CD14-positive monocyte (primary cell): ENCODE measurements at regions not wholly inside any gene's neighbourhood (a gene's known extent, or its start where the extent isn't known, plus 50 kb on each side); places are given as distances from the start of the nearest gene placed in this dataset.

ENCODE experiments used
- DNase-seq, 3 donors: peaks; one replicate each; pipeline ENCODE4 v3.0.0-alpha.2; 2011 to 2022
- H2AFZ ChIP-seq: 2 replicates; pipeline ENCODE4 v1.6.0; 2012; ENCODE audit warnings: mild to moderate bottlenecking, low read depth, low read length, inconsistent platforms; ENCODE audit not compliant: insufficient read depth, poor library complexity, severe bottlenecking
- H3K27ac ChIP-seq, 2 donors: 1 replicate in 1 of 2; 2 replicates in 1 of 2; pipeline ENCODE4 v1.5.1; 2012 to 2013; ENCODE audit warnings: low read length in 2 of 2, control low read depth in 1 of 2, inconsistent platforms in 1 of 2, low read depth in 1 of 2, mild to moderate bottlenecking in 1 of 2
- H3K27me3 ChIP-seq, 2 donors: one replicate each; pipeline versions ENCODE4 v1.6.0 to v1.6.1; 2011 to 2013; ENCODE audit warnings: low read length in 2 of 2; ENCODE audit not compliant: control insufficient read depth in 2 of 2, insufficient read depth in 2 of 2
- H3K36me3 ChIP-seq, 2 donors: replicated peaks in 1 of 2; 1 replicate in 1 of 2; 2 replicates in 1 of 2; pipeline versions ENCODE4 v1.5.1 to v1.6.1; 2012 to 2013; ENCODE audit warnings: low read length in 2 of 2, control low read depth in 1 of 2, inconsistent platforms in 1 of 2, mild to moderate bottlenecking in 1 of 2; ENCODE audit not compliant: insufficient read depth in 2 of 2, control insufficient read depth in 1 of 2
- H3K4me1 ChIP-seq, 2 donors: 1 replicate in 1 of 2; 2 replicates in 1 of 2; pipeline versions ENCODE4 v1.5.1 to v1.6.1; 2012 to 2013; ENCODE audit warnings: low read length in 2 of 2, control low read depth in 1 of 2, inconsistent platforms in 1 of 2, mild to moderate bottlenecking in 1 of 2, moderate library complexity in 1 of 2; ENCODE audit not compliant: insufficient read depth in 2 of 2, control insufficient read depth in 1 of 2
- H3K4me2 ChIP-seq: replicated peaks from 2 replicates; pipeline ENCODE3; 2012; ENCODE audit warnings: low read length, moderate library complexity, mild to moderate bottlenecking; ENCODE audit not compliant: poor library complexity, severe bottlenecking; ENCODE audit errors: extremely low read depth
- H3K4me3 ChIP-seq, 3 experiments: fragments of 200-600 bp in 1 of 3; sonication (generic) in 1 of 3; replicated peaks in 1 of 3; 1 replicate in 2 of 3; 2 replicates in 1 of 3; pipeline ENCODE4 v1.5.1; 2011 to 2013; ENCODE audit warnings: low read length in 3 of 3, mild to moderate bottlenecking in 3 of 3, control low read depth in 2 of 3, low read depth in 2 of 3, inconsistent platforms in 1 of 3, moderate library complexity in 1 of 3
- H3K79me2 ChIP-seq: 2 replicates; pipeline ENCODE4 v1.6.0; 2012; ENCODE audit warnings: mild to moderate bottlenecking, control low read depth, inconsistent platforms, low read length, moderate library complexity; ENCODE audit not compliant: insufficient read depth
- H3K9ac ChIP-seq: 2 replicates; pipeline ENCODE4 v1.6.0; 2017; ENCODE audit warnings: low read length, mild to moderate bottlenecking; ENCODE audit not compliant: insufficient read depth, poor library complexity, severe bottlenecking
- H3K9me3 ChIP-seq, 2 donors: replicated peaks in 1 of 2; 1 replicate in 1 of 2; 2 replicates in 1 of 2; pipeline versions ENCODE4 v1.5.1 to v1.6.1; 2012 to 2013; ENCODE audit warnings: low read length in 2 of 2, control low read depth in 1 of 2; ENCODE audit not compliant: control insufficient read depth in 1 of 2, insufficient read depth in 1 of 2
- H4K20me1 ChIP-seq: 2 replicates; pipeline ENCODE4 v1.6.0; 2012; ENCODE audit warnings: mild to moderate bottlenecking, low read length, control low read depth, moderate library complexity; ENCODE audit not compliant: insufficient read depth
- H3K27ac Mint-ChIP-seq, 7 donors: one replicate each; pipeline ENCODE4 v1.8.0; 2020; ENCODE audit warnings: mild to moderate bottlenecking in 7 of 7, mixed read lengths in 7 of 7, moderate library complexity in 6 of 7, inconsistent platforms in 2 of 7
- H3K27me3 Mint-ChIP-seq, 3 donors: one replicate each; pipeline ENCODE4 v1.8.0; 2021 to 2022; ENCODE audit warnings: low read depth in 3 of 3, mild to moderate bottlenecking in 3 of 3, mixed read lengths in 3 of 3, moderate library complexity in 3 of 3, inconsistent platforms in 1 of 3
- H3K36me3 Mint-ChIP-seq, 2 donors: one replicate each; pipeline ENCODE4 v1.8.0; 2020; ENCODE audit warnings: mixed read lengths in 2 of 2, inconsistent platforms in 1 of 2, mild to moderate bottlenecking in 1 of 2
- H3K4me1 Mint-ChIP-seq: one replicate; pipeline ENCODE4 v1.8.0; 2020; ENCODE audit warnings: mild to moderate bottlenecking, mixed read lengths
- H3K4me3 Mint-ChIP-seq, 2 donors: one replicate each; pipeline ENCODE4 v1.8.0; 2020; ENCODE audit warnings: mild to moderate bottlenecking in 2 of 2, mixed read lengths in 2 of 2, moderate library complexity in 1 of 2
- H3K9me3 Mint-ChIP-seq, 7 donors: one replicate each; pipeline ENCODE4 v1.8.0; 2020 to 2022; ENCODE audit warnings: mixed read lengths in 7 of 7, mild to moderate bottlenecking in 6 of 7, moderate library complexity in 6 of 7, inconsistent platforms in 2 of 7
- WGBS: methylation state at CpG from one replicate; pipeline ENCODE4 v1.1.5; 2013; ENCODE audit warnings: missing lambda C conversion rate; ENCODE audit not compliant: insufficient coverage; 5-methylcytosine and 5-hydroxymethylcytosine counted together
- intact Hi-C, 2 donors: fragments of 100-400 bp; cut with micrococcal nuclease; formaldehyde crosslinking; loops; one replicate each; pipeline versions ENCODE4 v1.15.0 to v1.15.1; 2023
- TF ChIP-seq, protein P1 (sequence below): fragments of 200-600 bp; IDR thresholded peaks from one replicate; pipeline ENCODE4 v1.8.0; 2022; ENCODE audit warnings: antibody characterized with exemption, mild to moderate bottlenecking

- no peak overlapping the region for H3K4me2 ChIP-seq
- H3K9ac ChIP-seq = no peak overlapping the region
- TF ChIP-seq, protein P1, sequence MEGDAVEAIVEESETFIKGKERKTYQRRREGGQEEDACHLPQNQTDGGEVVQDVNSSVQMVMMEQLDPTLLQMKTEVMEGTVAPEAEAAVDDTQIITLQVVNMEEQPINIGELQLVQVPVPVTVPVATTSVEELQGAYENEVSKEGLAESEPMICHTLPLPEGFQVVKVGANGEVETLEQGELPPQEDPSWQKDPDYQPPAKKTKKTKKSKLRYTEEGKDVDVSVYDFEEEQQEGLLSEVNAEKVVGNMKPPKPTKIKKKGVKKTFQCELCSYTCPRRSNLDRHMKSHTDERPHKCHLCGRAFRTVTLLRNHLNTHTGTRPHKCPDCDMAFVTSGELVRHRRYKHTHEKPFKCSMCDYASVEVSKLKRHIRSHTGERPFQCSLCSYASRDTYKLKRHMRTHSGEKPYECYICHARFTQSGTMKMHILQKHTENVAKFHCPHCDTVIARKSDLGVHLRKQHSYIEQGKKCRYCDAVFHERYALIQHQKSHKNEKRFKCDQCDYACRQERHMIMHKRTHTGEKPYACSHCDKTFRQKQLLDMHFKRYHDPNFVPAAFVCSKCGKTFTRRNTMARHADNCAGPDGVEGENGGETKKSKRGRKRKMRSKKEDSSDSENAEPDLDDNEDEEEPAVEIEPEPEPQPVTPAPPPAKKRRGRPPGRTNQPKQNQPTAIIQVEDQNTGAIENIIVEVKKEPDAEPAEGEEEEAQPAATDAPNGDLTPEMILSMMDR = no peak
- WGBS = no CpG with 5 or more reads among the region's 5 CpGs
- no peak overlapping the region for H3K4me3 Mint-ChIP-seq
- peaks cover 0 to 5% (median 2%) of the 10 kb centered on the region in 3 donors for H3K27me3 Mint-ChIP-seq
- no peaks in the 10 kb centered on the region for H3K36me3 Mint-ChIP-seq
- no peak overlapping the region for H3K27ac Mint-ChIP-seq
- H3K4me1 Mint-ChIP-seq = peaks cover 20% of the 10 kb centered on the region
- intact Hi-C loops = no loop called here
- H3K9me3 Mint-ChIP-seq = peaks cover 0 to 3% (median 0%) of the 10 kb centered on the region in 7 donors
- H3K27ac ChIP-seq = no peak overlapping the region
- H3K27me3 ChIP-seq = no peaks in the 10 kb centered on the region
- H3K79me2 ChIP-seq = no peaks in the 10 kb centered on the region
- no peaks in the 10 kb centered on the region for H3K36me3 ChIP-seq
- no peak for DNase-seq
- no peak overlapping the region for H2AFZ ChIP-seq
- peaks cover 0 to 6% of the 10 kb centered on the region in 2 donors for H3K4me1 ChIP-seq
- H4K20me1 ChIP-seq = no peaks in the 10 kb centered on the region
- no peak overlapping the region for H3K4me3 ChIP-seq
- H3K9me3 ChIP-seq = no peaks in the 10 kb centered on the region
Observed at GRCh38 chr3:87805670-87806069, 253.1 kb downstream of the CGGBP1 start.

DNA sequence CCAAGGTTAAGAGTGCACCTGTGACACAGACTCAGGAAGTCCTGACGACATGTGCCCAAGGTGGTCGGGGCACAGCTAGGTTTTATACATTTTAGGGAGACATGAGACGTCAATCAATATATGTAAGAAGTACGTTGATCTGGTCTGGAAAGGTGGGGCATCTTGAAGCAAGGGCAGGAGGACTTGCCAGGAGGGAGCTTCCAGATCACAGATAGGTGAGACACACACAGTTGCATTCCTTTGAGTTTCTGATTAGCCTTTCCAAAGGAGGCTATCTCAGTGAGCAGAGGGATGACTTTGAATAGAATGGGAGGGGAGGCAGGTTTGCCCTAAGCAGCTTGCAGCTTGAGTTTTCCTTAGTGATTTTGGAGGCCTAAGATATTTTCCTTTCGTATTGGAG lies 257.4 kb downstream of the CGGBP1 start:
- H3K4me2 ChIP-seq = no peak overlapping the region
- H3K27ac Mint-ChIP-seq = no peak overlapping the region

More for the DNA sequence above, 257.4 kb downstream of the CGGBP1 start:
- Mint-ChIP-seq H3K36me3 (no peaks in the 10 kb centered on the region), H3K4me3 (no peak overlapping the region), H3K27me3 (peaks cover 0 to 2% (median 0%) of the 10 kb centered on the region in 3 donors), H3K9me3 (peaks cover 0 to 4% (median 0%) of the 10 kb centered on the region in 7 donors), H3K4me1 (peaks cover 23% of the 10 kb centered on the region)
- H4K20me1 ChIP-seq = no peaks in the 10 kb centered on the region
- intact Hi-C loops = no loop called here
- DNase-seq = no peak
- 35% methylated on average over 4 of the region's 5 CpGs for WGBS
- peaks cover 7 to 9% of the 10 kb centered on the region in 2 donors for H3K4me1 ChIP-seq
- no peak overlapping the region for H3K4me3 ChIP-seq
- H2AFZ ChIP-seq = no peak overlapping the region
- no peaks in the 10 kb centered on the region for H3K36me3 ChIP-seq
- TF ChIP-seq, protein P1 = no peak
- H3K27me3 ChIP-seq = no peaks in the 10 kb centered on the region
- no peak overlapping the region for H3K9ac ChIP-seq
- no peaks in the 10 kb centered on the region for H3K79me2 ChIP-seq
- H3K9me3 ChIP-seq = no peaks in the 10 kb centered on the region
- no peak overlapping the region for H3K27ac ChIP-seq
